GM19240 (cell line): ENCODE measurements at regions not wholly inside any gene's neighbourhood (a gene's known extent, or its start where the extent isn't known, plus 50 kb on each side); places are given as distances from the start of the nearest gene placed in this dataset.
"Not testable (repeated sequence)": the region's sequence is repeated elsewhere in the genome, so short reads cannot be mapped to it uniquely, and the experiment has no call there.

ENCODE experiments used
- DNase-seq: peaks from one replicate; pipeline ENCODE4 v3.0.0; 2011; ENCODE audit warnings: low spot score; ENCODE audit not compliant: insufficient read length

- not testable (repeated sequence) for DNase-seq
Measured at GRCh38 chr5:125487652-125488051, 741.2 kb upstream of the ZNF608 start.

GRCh38 chr5:125489146-125489545 lies 742.7 kb upstream of the ZNF608 start:
- DNase-seq: no peak

GRCh38 chr5:125491986-125492492 lies 745.6 kb upstream of the ZNF608 start:
- no peak for DNase-seq

GRCh38 chr5:125492977-125493376 lies 746.5 kb upstream of the ZNF608 start:
- no peak for DNase-seq

- DNase-seq: no peak
Measured at GRCh38 chr5:125496393-125496792, 750.0 kb upstream of the ZNF608 start.

DNA sequence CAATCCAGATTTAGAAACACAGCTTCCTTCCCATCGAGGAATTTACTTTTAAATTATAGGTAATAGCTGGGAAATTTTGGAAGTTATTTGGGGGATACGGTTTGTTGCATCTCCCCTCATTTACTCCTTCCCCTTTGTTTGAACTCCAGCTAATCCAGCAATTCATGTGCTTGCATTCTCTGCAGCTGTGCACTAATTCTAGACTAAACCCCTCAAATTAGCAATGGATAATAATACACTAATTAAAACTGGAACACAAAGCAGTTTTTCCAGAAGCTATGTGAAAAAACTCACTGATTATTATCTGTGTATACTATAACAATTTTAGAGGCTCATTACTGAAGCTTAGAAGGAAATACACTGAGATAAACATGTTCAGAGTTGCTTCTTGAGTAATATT lies 751.2 kb upstream of the ZNF608 start:
- DNase-seq: no peak

DNA sequence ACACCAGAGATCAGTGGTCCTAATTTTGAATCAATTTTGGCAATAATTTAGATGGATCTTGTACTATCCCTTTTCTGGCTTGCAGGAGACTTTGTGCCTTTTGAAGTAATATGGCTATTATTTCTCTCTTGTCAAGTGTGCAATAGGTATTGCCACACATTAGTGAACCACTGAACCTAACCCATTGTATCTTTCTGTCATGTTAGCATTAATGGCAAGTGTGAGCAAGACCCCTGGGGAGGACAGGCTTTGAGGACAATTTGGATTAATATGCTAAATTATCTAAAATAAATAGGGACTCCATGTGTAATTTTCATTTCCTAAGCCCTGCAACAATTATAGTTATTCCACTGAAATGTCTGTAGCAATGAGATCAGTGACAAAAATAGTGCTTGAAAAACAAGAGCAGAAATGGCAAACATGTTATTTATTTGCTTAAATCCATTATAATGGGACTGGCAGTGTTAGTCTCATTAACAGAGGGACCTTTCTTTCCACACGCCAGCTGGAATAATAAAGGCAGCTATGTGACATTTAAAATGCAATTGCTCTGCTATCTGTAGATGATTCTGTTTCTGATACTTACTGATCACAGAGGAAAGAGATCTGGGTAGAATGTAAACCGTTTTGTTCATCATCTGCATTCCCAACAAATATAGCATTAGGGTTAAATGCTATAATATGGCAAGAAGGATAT lies 753.3 kb upstream of the ZNF608 start:
- no peak for DNase-seq

GRCh38 chr5:125501396-125501795 lies 755.0 kb upstream of the ZNF608 start:
- DNase-seq: no peak

- DNase-seq: no peak
Measured at GRCh38 chr5:125503946-125504345, 757.5 kb upstream of the ZNF608 start.

DNA sequence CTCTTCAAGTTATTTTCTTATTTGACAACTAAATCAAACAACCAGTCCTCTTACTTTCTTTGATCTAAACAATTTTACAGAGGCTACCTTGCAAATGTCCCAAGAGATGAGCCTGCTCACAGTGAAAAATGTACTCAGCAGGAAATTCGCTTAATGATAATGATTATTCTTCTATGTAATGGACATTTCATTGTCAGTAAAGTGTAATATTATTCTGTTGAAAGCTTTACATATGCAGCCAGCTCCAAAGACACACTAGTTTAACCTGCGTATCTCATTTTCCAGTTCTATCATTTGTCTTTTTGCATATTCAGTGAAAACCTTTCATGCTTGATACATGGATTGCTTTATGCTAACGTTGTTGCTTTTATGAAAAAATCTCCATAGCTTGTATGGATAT lies 758.7 kb upstream of the ZNF608 start:
- DNase-seq: no peak

DNA sequence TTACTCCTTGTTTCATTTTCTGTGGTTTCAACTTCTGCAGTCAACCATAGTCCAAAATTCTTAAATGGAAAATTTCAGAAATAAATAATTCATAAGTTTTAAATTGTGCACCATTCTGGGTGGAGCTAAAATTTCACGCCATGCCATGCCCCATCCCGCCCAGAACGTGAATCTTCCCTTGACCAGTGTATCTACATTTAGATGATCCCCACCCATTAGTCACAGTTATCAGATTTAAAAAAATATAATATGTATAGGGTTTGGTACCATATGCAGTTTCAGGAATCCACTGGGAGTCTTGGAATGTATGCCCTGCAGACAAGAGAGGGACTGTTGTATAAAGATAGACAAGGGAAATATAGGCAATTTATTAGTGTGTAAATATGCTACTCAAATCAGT lies 759.7 kb upstream of the ZNF608 start:
- no peak for DNase-seq

- no peak for DNase-seq
Measured at GRCh38 chr5:125508225-125508624, 761.8 kb upstream of the ZNF608 start.

GRCh38 chr5:125510651-125511050 lies 764.2 kb upstream of the ZNF608 start:
- no peak for DNase-seq

GRCh38 chr5:125517973-125518550 lies 771.6 kb upstream of the ZNF608 start:
- no peak for DNase-seq

DNA sequence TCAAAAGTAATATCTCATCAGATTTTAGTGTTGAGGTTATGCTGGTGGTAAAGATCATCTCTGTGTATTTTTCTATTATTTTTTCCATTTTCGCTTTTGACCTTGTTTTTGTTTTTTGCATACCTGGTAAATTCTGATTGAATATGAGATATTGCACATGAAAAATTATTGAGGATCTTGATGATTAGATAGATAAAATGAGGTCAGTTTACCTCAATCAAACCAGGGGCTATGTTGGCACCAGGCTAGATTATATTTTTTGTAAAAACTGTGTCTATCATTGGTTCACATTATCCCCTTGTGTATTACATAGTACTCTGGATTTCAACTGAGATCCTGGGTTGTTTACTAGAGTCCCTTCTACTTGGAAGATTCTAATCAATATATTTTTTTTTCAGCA lies 774.9 kb upstream of the ZNF608 start:
- DNase-seq: no peak

- DNase-seq: no peak
Measured at GRCh38 chr5:125525356-125525755, 778.9 kb upstream of the ZNF608 start.

GRCh38 chr5:125526966-125527365 lies 780.5 kb upstream of the ZNF608 start:
- no peak for DNase-seq

DNA sequence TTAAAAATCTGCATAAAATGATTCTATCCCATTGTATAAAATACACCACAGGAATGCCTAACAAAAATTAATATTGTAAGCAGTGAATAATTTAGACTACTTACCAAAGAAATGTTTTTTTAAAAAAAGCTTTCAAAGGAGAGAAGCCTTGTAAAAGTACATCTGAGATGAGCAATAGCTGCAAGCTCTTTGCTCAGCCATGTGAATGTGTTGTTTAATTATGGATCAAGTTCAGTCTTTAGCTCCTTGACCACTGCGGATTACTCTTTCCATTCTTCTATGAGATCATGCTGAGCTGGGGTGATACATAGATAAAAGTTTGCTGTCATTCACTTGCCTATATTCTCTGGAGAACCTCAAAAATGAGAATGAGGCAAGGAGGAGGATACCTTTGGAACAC lies 782.4 kb upstream of the ZNF608 start:
- DNase-seq: no peak

DNA sequence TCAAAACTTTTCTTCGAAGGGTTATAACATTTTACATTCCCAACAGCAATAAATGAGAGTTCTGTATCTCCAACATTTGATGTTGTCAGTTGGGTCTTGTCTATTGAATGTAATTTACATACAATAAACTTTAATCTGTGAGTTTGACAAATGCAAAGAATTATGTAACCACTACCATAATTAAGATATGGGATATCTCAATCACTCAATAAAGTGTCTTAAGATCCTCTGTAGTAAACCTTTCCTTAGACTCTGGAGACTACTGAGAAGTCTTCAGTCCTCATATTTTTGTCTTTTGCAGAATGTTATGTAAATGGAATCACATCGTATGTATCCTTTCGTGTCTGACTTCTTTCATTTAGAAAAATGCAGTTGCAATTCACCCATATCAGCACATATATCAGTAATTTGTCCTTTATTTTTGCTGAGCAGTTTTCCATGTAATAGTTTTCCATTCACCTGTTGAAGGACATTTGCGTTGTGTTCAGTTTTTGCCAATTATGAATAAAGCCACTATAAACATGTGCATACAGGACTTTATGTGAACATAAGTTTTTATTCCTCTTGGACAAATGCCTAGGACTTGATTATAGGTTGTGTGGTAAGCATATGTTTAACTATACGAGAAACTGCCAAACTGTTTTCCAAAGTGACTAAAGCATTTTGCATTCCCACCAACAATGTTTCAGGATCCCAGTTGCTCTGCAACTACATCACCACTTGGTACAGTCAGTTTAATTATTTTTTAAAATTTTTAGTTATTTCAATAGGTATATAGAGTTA lies 784.6 kb upstream of the ZNF608 start:
- DNase-seq: no peak

GRCh38 chr5:125536095-125536494 lies 789.7 kb upstream of the ZNF608 start:
- no peak for DNase-seq

DNA sequence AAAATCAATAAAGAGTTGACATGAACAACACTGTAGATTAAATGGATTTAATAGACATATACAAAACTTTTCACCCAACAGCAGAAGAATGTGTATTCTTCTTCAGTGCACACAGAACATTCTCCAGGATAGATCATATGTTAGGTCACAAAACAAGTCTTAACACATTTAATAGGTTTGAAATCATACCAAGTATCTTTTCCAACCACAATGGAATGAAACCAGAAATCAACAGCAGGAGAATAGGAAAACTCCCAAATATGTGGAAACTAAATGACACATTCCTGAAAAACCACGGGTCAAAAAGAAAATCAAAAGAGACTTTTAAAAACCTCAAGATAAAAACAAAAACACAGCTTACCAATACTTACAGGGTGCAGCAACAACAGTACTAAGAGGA lies 790.1 kb upstream of the ZNF608 start:
- DNase-seq: no peak

GRCh38 chr5:125537661-125538060 lies 791.2 kb upstream of the ZNF608 start:
- DNase-seq: no peak
